ENCODE measurements at regions not wholly inside any gene's neighbourhood (a gene's known extent, or its start where the extent isn't known, plus 50 kb on each side); places are given as distances from the start of the nearest gene placed in this dataset.

DNA sequence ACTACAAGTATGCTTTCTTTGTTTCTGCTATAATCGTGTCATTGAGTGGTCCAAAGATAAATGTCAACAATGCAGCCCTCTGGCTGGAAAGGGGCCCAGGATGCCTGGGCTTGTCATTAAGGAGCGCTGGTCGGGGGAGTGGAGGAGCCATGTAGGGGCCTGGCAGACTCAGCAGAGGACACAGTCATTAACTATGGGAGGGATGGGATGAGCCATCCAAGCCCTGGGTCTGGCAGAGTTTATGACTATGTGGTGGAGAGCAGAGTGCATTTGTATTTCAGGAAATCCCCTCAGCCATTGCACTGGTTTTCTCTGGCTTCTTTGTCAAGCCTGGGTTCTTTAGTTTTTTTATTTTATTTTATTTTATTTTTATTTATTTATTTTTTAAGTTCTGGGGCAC lies 243.1 kb downstream of the C12orf75 start:
- 66 to 100% methylated on average over 2 to 3 of the region's 3 CpGs for WGBS, 2 donors (ENCODE audit: low coverage in 1 of 2)
- no peak for TF ChIP-seq POLR2AphosphoS5 (IDR thresholded peaks at IDR 0.05)
- TF ChIP-seq, protein P1, sequence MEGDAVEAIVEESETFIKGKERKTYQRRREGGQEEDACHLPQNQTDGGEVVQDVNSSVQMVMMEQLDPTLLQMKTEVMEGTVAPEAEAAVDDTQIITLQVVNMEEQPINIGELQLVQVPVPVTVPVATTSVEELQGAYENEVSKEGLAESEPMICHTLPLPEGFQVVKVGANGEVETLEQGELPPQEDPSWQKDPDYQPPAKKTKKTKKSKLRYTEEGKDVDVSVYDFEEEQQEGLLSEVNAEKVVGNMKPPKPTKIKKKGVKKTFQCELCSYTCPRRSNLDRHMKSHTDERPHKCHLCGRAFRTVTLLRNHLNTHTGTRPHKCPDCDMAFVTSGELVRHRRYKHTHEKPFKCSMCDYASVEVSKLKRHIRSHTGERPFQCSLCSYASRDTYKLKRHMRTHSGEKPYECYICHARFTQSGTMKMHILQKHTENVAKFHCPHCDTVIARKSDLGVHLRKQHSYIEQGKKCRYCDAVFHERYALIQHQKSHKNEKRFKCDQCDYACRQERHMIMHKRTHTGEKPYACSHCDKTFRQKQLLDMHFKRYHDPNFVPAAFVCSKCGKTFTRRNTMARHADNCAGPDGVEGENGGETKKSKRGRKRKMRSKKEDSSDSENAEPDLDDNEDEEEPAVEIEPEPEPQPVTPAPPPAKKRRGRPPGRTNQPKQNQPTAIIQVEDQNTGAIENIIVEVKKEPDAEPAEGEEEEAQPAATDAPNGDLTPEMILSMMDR (IDR thresholded peaks at IDR 0.05): no peak
- no peak for TF ChIP-seq EP300 (IDR thresholded peaks at IDR 0.05)
- TF ChIP-seq POLR2A (IDR thresholded peaks at IDR 0.05): no peak
- no peaks in the 10 kb centered on the region for H3K9me3 ChIP-seq
- H3K4me3 ChIP-seq: no peak overlapping the region
- H3K27ac ChIP-seq: no peak overlapping the region
- no peaks in the 10 kb centered on the region for H3K36me3 ChIP-seq
- no peaks in the 10 kb centered on the region for H3K27me3 ChIP-seq
- ATAC-seq: no peak
- no peaks in the 10 kb centered on the region for H3K4me1 ChIP-seq

DNA sequence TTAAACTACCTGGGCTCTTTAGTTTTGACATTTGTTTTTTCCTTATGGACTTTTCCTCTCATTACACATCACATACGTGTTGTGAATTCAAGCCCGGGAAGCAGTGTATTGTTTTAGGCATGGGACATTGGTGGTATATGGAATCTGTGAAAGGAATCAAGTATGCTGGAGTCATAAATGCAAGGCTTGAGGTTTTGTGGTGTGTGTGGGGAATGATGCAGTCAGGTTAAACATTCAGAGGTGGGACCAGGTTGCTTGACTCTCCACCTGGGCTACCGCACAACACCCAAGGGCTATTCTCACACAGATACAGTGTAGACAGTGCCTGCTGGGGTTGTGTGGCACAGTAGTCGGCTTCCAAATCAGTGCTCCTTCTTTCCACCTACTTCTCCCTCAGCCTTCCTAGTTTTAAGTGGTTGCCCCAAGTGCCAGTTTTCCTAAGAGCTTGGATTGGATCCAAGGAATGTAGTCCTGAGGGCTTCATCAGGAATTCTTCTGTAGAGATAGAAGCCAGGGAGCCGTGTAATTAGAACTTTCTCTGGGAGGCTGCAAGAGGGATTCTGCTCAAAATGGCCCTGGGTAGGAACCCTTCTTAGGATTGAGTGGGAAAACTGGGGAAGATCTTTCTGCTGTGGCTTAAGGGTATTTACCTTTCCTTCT lies 243.7 kb downstream of the C12orf75 start:
- H3K9me3 ChIP-seq: no peaks in the 10 kb centered on the region
- TF ChIP-seq POLR2A (IDR thresholded peaks at IDR 0.05): no peak
- no peak for TF ChIP-seq EP300 (IDR thresholded peaks at IDR 0.05)
- no peak for TF ChIP-seq POLR2AphosphoS5 (IDR thresholded peaks at IDR 0.05)
- TF ChIP-seq, protein P1 (IDR thresholded peaks at IDR 0.05): no peak
- H3K36me3 ChIP-seq: no peaks in the 10 kb centered on the region
- no peak for ATAC-seq
- H3K27ac ChIP-seq: no peak overlapping the region
- 85 to 100% methylated on average over 2 to 3 of the region's 5 CpGs for WGBS, 2 donors (ENCODE audit: low coverage in 1 of 2)
- no peaks in the 10 kb centered on the region for H3K27me3 ChIP-seq
- no peak overlapping the region for H3K4me3 ChIP-seq
- H3K4me1 ChIP-seq: no peaks in the 10 kb centered on the region

DNA sequence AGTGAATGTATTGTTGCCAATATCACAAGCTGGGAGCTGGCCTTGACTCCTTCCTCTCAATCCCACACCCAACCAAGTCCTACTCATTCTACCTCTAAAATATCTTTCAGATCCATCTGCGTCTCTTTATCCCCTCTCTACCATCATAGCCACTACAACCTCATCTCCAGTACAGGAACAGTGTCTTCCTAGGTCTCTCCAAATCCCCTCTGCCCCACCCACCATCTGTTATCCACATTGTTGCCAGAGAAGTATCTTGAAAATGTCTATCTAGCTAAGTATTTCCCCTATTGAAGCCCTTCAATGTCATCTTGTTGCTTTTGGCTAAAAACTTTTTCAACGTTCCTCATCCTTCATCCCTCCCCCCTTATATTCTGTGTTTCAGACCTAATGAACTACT lies 244.7 kb downstream of the C12orf75 start:
- TF ChIP-seq, protein P1 (IDR thresholded peaks at IDR 0.05): no peak
- no peak for TF ChIP-seq POLR2AphosphoS5 (IDR thresholded peaks at IDR 0.05)
- no peak for TF ChIP-seq EP300 (IDR thresholded peaks at IDR 0.05)
- TF ChIP-seq POLR2A (IDR thresholded peaks at IDR 0.05): no peak
- Histone ChIP-seq H3K36me3 (no peaks in the 10 kb centered on the region), H3K27me3 (no peaks in the 10 kb centered on the region), H3K27ac (no peak overlapping the region), H3K4me3 (no peak overlapping the region), H3K9me3 (no peaks in the 10 kb centered on the region), H3K4me1 (no peaks in the 10 kb centered on the region)
- ATAC-seq: no peak
- 86 to 91% methylated on average over 2 of the region's 2 CpGs for WGBS, 2 donors (ENCODE audit: low coverage in 1 of 2)

DNA sequence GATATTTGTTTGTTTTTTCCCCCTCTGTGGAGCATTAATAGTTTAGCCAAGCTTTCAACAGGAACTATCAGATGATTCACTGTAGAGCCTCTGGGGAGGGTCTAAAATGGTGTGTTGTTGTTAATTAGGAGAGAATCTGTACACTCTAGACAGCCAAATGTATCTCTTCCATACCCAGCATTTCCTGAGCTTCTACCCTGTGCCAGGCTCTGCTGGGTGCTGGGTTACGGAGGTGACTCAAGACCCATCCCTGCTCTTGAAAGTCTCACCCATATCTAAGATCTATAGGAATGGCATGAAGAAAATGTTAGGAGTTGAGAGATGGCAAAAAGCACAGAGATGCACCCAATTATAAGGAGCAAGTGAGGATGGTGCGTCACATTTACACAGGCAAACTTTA lies 245.8 kb downstream of the C12orf75 start:
- no peaks in the 10 kb centered on the region for H3K9me3 ChIP-seq
- ATAC-seq: no peak
- H3K27me3 ChIP-seq: no peaks in the 10 kb centered on the region
- H3K4me1 ChIP-seq: no peaks in the 10 kb centered on the region
- WGBS, 2 donors (ENCODE audit: low coverage in 1 of 2): 93 to 100% methylated on average over 1 to 2 of the region's 2 CpGs
- H3K27ac ChIP-seq: no peak overlapping the region
- TF ChIP-seq EP300 (IDR thresholded peaks at IDR 0.05) (no peak), POLR2AphosphoS5 (IDR thresholded peaks at IDR 0.05) (no peak), POLR2A (IDR thresholded peaks at IDR 0.05) (no peak)
- TF ChIP-seq, protein P1 (IDR thresholded peaks at IDR 0.05): no peak
- no peaks in the 10 kb centered on the region for H3K36me3 ChIP-seq
- H3K4me3 ChIP-seq: no peak overlapping the region

DNA sequence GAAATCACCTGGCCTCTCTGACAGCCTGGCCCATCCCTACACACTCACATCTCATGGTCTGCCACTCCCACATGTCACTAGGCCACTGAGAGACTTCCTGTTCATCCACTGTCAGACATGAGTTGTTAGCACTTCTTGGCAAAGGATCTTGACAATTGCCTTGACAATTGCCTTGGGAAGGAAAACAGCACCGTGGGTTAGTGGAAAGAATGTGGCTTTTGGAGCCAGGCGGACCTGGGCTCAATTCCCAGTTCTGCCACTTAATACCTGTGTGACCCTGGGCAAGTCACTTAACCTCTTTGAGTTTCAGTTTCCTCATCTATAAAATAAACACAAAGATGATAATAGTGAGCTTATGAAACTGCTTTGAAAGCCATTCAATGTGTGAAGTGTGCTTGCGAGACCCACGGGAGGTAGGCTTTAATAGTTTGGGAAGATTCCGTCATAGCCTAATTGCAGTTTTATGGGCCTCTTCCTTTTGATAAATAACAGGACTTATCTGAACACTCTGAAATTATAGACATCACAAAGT lies 250.4 kb downstream of the C12orf75 start:
- H3K27ac ChIP-seq: no peak overlapping the region
- H3K4me1 ChIP-seq: no peaks in the 10 kb centered on the region
- TF ChIP-seq EP300 (IDR thresholded peaks at IDR 0.05) (no peak), POLR2AphosphoS5 (IDR thresholded peaks at IDR 0.05) (no peak), POLR2A (IDR thresholded peaks at IDR 0.05) (no peak)
- TF ChIP-seq, protein P1 (IDR thresholded peaks at IDR 0.05): no peak
- no peaks in the 10 kb centered on the region for H3K36me3 ChIP-seq
- H3K9me3 ChIP-seq: no peaks in the 10 kb centered on the region
- H3K4me3 ChIP-seq: no peak overlapping the region
- WGBS, 2 donors (ENCODE audit: low coverage in 1 of 2): 62 to 69% methylated on average over 3 to 4 of the region's 5 CpGs
- peak; percentile 39 for ATAC-seq
- H3K27me3 ChIP-seq: no peaks in the 10 kb centered on the region
